Activated CD4-positive, CD25-positive, alpha-beta regulatory T cell (primary cell): ENCODE measurements at regions not wholly inside any gene's neighbourhood (a gene's known extent, or its start where the extent isn't known, plus 50 kb on each side); places are given as distances from the start of the nearest gene placed in this dataset.

Experiments
- DNase-seq, 4 experiments: peaks; one replicate each; lab custom pipeline; 2025; lab: John Stamatoyannopoulos, UW

DNA sequence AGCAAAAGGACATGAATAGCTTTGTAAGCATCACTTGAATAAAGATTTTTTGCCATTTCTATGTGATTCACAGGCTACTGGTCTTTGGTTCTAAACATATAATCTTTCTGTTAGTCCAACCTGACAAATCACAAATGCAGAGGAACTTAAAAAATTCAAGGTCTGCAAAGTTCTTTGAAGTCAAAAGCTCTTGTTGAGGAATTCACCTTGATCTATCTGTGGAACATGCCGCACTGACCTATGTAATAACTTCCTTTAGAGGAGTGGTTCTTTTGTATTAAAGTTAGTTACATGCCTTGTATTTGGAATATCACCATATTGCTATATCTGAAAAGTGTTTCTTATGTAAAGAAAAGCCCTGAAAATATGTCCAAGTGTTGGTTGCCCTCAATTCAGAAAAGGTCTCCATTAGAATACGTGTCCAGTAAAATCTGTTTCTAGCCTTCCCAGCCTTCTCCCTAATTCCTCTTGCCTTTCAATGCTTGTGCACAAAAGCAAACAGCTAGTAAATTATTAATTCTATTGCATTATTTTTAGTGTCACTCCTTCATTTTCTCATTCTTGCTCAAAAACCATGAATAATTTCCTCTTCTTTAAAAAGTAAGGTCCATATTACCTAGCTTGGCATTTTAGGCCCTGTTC lies 1192.8 kb downstream of the FLRT2 start:
- DNase-seq = no peak

DNA sequence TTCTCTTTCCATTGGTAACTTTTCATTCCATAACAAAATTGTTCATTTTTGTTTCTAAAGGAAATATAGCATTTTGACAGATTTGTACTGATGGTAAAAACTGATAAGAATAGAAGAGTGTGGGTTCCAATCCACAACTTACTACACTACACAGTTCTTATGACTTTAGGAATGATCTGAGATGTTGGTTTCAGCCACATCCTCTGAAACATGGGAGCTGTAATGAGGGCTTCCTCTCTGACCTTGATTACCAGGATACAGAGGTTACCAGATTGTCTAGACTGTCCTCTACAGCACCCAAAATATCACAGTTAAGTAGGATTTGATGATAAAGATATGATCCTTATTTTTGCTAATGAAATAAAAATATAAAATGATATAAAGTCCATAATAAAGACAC lies 1184.6 kb downstream of the FLRT2 start:
- no peak for DNase-seq

DNA sequence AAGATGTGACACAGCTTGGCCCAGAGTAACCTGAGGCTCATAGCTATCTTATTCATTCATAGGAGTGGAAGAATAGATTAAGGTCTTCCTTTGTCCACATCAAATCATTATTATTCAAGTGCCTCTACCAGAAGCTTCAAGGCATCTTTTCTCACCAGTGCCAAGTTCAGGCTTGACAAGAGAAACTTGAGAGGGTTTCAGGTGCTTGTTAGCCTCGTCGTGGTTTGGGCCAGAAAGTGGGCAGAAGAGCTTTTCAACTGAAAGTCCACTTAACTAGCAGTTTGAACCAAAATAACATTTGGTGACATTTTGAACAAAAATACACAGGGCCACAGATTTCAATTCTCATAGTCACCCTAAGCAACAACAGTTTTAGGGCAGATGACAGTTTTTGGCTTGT lies 1184.2 kb downstream of the FLRT2 start:
- DNase-seq = no peak

GRCh38 chr14:86712727-86713126 lies 1182.8 kb downstream of the FLRT2 start:
- no peak for DNase-seq

- DNase-seq = no peak
Observed at GRCh38 chr14:86712176-86712575, 1182.2 kb downstream of the FLRT2 start.

DNA sequence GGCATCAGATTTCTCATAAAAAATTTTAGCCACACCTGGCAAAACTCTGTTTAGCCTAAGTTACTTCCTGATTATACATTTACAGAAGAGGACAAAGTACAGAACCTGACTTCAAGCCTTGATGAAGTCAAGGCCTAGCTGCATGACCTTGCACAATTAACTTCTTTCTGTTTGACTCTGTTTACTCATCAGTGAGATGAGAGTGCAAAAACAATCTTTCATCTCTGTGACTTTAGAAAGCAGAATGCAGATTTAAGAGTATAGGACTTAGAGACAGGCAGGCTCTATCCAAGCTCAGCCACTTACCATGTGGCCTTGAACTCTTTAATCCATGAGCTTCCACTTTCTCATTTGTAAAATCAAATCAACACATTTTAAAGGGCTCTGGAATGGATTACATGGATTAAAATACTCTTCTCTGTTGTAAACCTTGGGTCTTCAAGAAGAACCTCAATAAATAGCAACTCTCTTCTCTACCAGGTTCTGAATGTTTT lies 1178.9 kb downstream of the FLRT2 start:
- no peak for DNase-seq

DNA sequence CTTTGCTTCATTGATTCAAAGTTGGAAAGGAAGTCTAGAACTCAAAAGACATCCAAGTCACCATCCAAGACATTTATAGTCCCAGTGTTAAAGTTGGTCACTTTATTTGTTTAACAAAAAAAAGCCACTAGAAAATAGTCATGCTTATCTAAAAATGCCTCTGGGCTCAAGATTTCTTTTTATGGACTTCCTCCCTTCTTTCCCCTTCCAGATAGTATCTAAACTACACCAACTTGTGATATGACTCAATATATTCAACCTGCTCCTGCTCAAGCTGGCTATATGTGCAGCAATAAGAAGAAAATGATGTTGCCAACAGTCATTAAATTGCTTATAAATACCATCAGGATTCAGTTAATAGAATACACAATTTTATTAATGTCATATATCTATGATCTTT lies 1177.1 kb downstream of the FLRT2 start:
- DNase-seq = no peak

DNA sequence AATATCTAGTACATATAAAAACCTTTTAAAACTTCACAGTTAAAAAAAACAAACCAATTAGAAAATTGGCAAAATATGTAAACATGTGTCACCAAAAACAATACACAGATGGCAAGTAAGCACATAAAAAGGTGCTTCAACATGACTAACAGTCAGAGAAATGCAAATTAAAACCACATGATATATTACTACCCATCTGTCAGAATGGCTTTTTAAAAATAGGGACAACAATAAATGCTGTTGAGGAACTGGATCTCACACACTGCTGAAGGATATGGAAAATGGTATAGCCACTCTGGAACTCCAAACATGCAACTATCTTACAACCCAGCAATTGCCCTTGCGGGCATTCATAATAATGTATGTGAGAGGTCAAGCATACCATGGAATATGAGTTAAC lies 1153.6 kb downstream of the FLRT2 start:
- no peak for DNase-seq

- DNase-seq = no peak
Observed at GRCh38 chr14:86675059-86675458, 1145.1 kb downstream of the FLRT2 start.

GRCh38 chr14:86673523-86673969 lies 1143.6 kb downstream of the FLRT2 start:
- no peak for DNase-seq

- DNase-seq = no peak
Observed at GRCh38 chr14:86672080-86672479, 1142.1 kb downstream of the FLRT2 start.

DNA sequence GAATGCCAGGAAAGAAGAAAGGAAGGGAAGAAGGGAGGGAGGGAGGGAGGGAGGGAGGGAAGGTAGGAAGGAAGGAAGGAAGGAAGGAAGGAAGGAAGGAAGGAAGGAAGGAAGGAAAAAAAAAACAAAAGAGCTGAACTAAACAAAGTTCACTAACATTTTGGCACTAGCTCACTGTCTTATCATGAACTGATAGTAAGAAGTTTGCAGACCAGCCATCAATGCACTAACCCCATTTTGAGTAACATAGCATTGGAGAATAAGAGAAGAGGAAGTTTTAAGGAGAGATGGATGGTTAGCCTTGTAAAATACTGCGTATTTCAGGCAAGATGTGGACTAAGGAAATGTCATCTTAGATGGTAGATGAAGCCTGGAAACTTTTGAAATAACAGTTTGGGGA lies 1136.0 kb downstream of the FLRT2 start:
- no peak for DNase-seq

DNA sequence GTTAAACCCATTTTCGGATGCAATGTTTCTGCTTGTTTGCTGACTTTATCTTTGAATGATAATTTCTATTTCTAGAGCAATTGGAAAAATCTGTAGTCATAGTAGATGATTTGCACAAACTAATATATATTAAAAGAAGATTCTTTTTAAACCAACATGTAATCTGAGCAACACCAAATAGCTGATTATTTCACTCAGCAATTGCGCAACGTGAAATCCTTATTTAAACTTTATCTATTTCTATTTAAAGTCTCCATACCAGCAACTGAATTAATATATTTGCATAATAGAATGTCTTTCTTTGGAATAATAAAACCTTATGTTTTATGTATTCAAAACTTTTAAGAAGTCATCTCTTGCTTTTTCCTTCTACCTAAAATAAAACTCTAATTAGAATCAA lies 1132.4 kb downstream of the FLRT2 start:
- DNase-seq = no peak

- DNase-seq = no peak
Observed at GRCh38 chr14:86654558-86655184, 1124.7 kb downstream of the FLRT2 start.

GRCh38 chr14:86652526-86652925 lies 1122.6 kb downstream of the FLRT2 start:
- DNase-seq = no peak

GRCh38 chr14:86646696-86647690 lies 1117.0 kb downstream of the FLRT2 start:
- no peak for DNase-seq

GRCh38 chr14:86646125-86646524 lies 1116.2 kb downstream of the FLRT2 start:
- DNase-seq = no peak

- no peak for DNase-seq
Observed at GRCh38 chr14:86641310-86641709, 1111.4 kb downstream of the FLRT2 start.

GRCh38 chr14:86640288-86640687 lies 1110.3 kb downstream of the FLRT2 start:
- no peak for DNase-seq

DNA sequence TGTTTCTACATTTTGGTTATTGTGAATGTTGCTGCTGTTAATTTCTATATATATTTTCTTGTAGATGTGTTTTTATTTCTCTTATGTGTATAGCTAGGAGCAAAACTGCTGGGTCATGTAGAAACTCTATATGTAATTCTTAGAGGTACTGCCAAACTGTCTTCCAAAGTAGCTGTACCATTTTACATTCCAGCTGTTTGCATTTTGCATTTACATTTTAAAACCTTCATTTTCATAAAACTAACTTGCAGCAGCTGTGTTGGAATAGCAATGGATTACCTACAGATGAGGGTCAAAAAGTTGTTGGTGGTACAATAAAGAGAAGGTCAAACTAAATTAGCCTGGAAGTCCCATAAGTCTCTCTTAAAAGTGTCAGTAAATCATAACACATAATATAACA lies 1109.7 kb downstream of the FLRT2 start:
- no peak for DNase-seq

- DNase-seq = no peak
Observed at GRCh38 chr14:86639146-86639545, 1109.2 kb downstream of the FLRT2 start.

GRCh38 chr14:86627080-86627479 lies 1097.1 kb downstream of the FLRT2 start:
- DNase-seq = no peak

DNA sequence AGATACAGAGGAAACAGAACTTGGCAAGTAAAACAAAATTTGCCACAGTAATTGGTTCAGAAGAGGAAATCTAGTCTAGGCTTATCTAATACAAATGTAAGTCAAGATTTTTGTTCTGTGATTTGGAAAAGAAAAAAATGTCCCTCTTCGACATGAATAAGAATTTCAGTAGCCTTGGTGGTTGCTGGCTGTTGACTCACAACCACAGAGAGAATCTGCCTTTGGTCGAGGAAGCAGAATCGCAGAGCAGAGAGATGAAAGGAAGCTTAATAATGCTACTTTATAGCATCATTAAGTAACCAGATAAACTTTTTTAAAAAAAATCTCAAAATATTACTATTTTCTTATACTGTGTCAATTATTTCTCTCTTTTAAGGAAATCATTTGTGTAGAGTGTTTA lies 1096.6 kb downstream of the FLRT2 start:
- DNase-seq = no peak
